ENCODE measurements at regions not wholly inside any gene's neighbourhood (a gene's known extent, or its start where the extent isn't known, plus 50 kb on each side); places are given as distances from the start of the nearest gene placed in this dataset.
"Not testable (repeated sequence)": the region's sequence is repeated elsewhere in the genome, so short reads cannot be mapped to it uniquely, and the experiment has no call there.

- no peak overlapping the region for H3K27ac ChIP-seq (ENCODE audit: insufficient read depth, low read length, poor library complexity, severe bottlenecking)
- no peaks in the 10 kb centered on the region for H3K9me3 ChIP-seq (ENCODE audit: control insufficient read depth, low read length)
- H3K36me3 ChIP-seq (ENCODE audit: control insufficient read depth, insufficient read depth, low read length) = no peaks in the 10 kb centered on the region
- no peaks in the 10 kb centered on the region for H3K4me1 ChIP-seq (ENCODE audit: control insufficient read depth, insufficient read depth, low read length, poor library complexity, severe bottlenecking)
- no peak for DNase-seq
- H3K27me3 ChIP-seq (replicated peaks; ENCODE audit: control insufficient read depth, insufficient read depth, low read length, poor library complexity, severe bottlenecking) = no peaks in the 10 kb centered on the region
- H3K4me3 ChIP-seq (ENCODE audit: insufficient read depth, low read depth, low read length, poor library complexity, severe bottlenecking) = no peak overlapping the region
These were observed 1183.1 kb upstream of the TMEFF2 start for GRCh38 chr2:193377789-193378188.

- Histone ChIP-seq H3K27me3 (replicated peaks; ENCODE audit: control insufficient read depth, insufficient read depth, low read length, poor library complexity, severe bottlenecking) (no peaks in the 10 kb centered on the region), H3K27ac (ENCODE audit: insufficient read depth, low read length, poor library complexity, severe bottlenecking) (no peak overlapping the region), H3K9me3 (ENCODE audit: control insufficient read depth, low read length) (no peaks in the 10 kb centered on the region), H3K36me3 (ENCODE audit: control insufficient read depth, insufficient read depth, low read length) (no peaks in the 10 kb centered on the region), H3K4me1 (ENCODE audit: control insufficient read depth, insufficient read depth, low read length, poor library complexity, severe bottlenecking) (no peaks in the 10 kb centered on the region), H3K4me3 (ENCODE audit: insufficient read depth, low read depth, low read length, poor library complexity, severe bottlenecking) (no peak overlapping the region)
- no peak for DNase-seq
These were observed 1178.4 kb upstream of the TMEFF2 start for GRCh38 chr2:193373120-193373519.

- Histone ChIP-seq H3K27ac (ENCODE audit: insufficient read depth, low read length, poor library complexity, severe bottlenecking) (no peak overlapping the region), H3K36me3 (ENCODE audit: control insufficient read depth, insufficient read depth, low read length) (no peaks in the 10 kb centered on the region), H3K27me3 (replicated peaks; ENCODE audit: control insufficient read depth, insufficient read depth, low read length, poor library complexity, severe bottlenecking) (no peaks in the 10 kb centered on the region), H3K9me3 (ENCODE audit: control insufficient read depth, low read length) (no peaks in the 10 kb centered on the region), H3K4me1 (ENCODE audit: control insufficient read depth, insufficient read depth, low read length, poor library complexity, severe bottlenecking) (no peaks in the 10 kb centered on the region), H3K4me3 (ENCODE audit: insufficient read depth, low read depth, low read length, poor library complexity, severe bottlenecking) (no peak overlapping the region)
- DNase-seq = no peak
These were observed 1176.5 kb upstream of the TMEFF2 start for GRCh38 chr2:193371200-193371599.

- no peak for DNase-seq
- no peaks in the 10 kb centered on the region for H3K9me3 ChIP-seq (ENCODE audit: control insufficient read depth, low read length)
- no peaks in the 10 kb centered on the region for H3K27me3 ChIP-seq (replicated peaks; ENCODE audit: control insufficient read depth, insufficient read depth, low read length, poor library complexity, severe bottlenecking)
- no peak overlapping the region for H3K4me3 ChIP-seq (ENCODE audit: insufficient read depth, low read depth, low read length, poor library complexity, severe bottlenecking)
- no peaks in the 10 kb centered on the region for H3K4me1 ChIP-seq (ENCODE audit: control insufficient read depth, insufficient read depth, low read length, poor library complexity, severe bottlenecking)
- H3K27ac ChIP-seq (ENCODE audit: insufficient read depth, low read length, poor library complexity, severe bottlenecking) = no peak overlapping the region
- no peaks in the 10 kb centered on the region for H3K36me3 ChIP-seq (ENCODE audit: control insufficient read depth, insufficient read depth, low read length)
These were observed 1173.9 kb upstream of the TMEFF2 start for GRCh38 chr2:193368615-193369014.

- Histone ChIP-seq H3K4me3 (ENCODE audit: insufficient read depth, low read depth, low read length, poor library complexity, severe bottlenecking) (no peak overlapping the region), H3K4me1 (ENCODE audit: control insufficient read depth, insufficient read depth, low read length, poor library complexity, severe bottlenecking) (no peaks in the 10 kb centered on the region), H3K9me3 (ENCODE audit: control insufficient read depth, low read length) (no peaks in the 10 kb centered on the region), H3K27me3 (replicated peaks; ENCODE audit: control insufficient read depth, insufficient read depth, low read length, poor library complexity, severe bottlenecking) (no peaks in the 10 kb centered on the region), H3K27ac (ENCODE audit: insufficient read depth, low read length, poor library complexity, severe bottlenecking) (no peak overlapping the region), H3K36me3 (ENCODE audit: control insufficient read depth, insufficient read depth, low read length) (no peaks in the 10 kb centered on the region)
- DNase-seq = no peak
These were observed 1162.8 kb upstream of the TMEFF2 start for GRCh38 chr2:193357508-193357907.

GRCh38 chr2:193352665-193353242, 1158.0 kb upstream of the TMEFF2 start:
- H3K4me1 ChIP-seq (ENCODE audit: control insufficient read depth, insufficient read depth, low read length, poor library complexity, severe bottlenecking); H3K9me3 ChIP-seq (ENCODE audit: control insufficient read depth, low read length); H3K36me3 ChIP-seq (ENCODE audit: control insufficient read depth, insufficient read depth, low read length); H3K4me3 ChIP-seq (ENCODE audit: insufficient read depth, low read depth, low read length, poor library complexity, severe bottlenecking); DNase-seq; H3K27me3 ChIP-seq (replicated peaks; ENCODE audit: control insufficient read depth, insufficient read depth, low read length, poor library complexity, severe bottlenecking); H3K27ac ChIP-seq (ENCODE audit: insufficient read depth, low read length, poor library complexity, severe bottlenecking): not testable (repeated sequence)

GRCh38 chr2:193350509-193350908, 1155.8 kb upstream of the TMEFF2 start:
- DNase-seq = no peak
- no peaks in the 10 kb centered on the region for H3K4me1 ChIP-seq (ENCODE audit: control insufficient read depth, insufficient read depth, low read length, poor library complexity, severe bottlenecking)
- H3K4me3 ChIP-seq (ENCODE audit: insufficient read depth, low read depth, low read length, poor library complexity, severe bottlenecking) = no peak overlapping the region
- no peaks in the 10 kb centered on the region for H3K36me3 ChIP-seq (ENCODE audit: control insufficient read depth, insufficient read depth, low read length)
- no peak overlapping the region for H3K27ac ChIP-seq (ENCODE audit: insufficient read depth, low read length, poor library complexity, severe bottlenecking)
- H3K9me3 ChIP-seq (ENCODE audit: control insufficient read depth, low read length) = no peaks in the 10 kb centered on the region
- H3K27me3 ChIP-seq (replicated peaks; ENCODE audit: control insufficient read depth, insufficient read depth, low read length, poor library complexity, severe bottlenecking) = no peaks in the 10 kb centered on the region

- Histone ChIP-seq H3K9me3 (ENCODE audit: control insufficient read depth, low read length) (no peaks in the 10 kb centered on the region), H3K27ac (ENCODE audit: insufficient read depth, low read length, poor library complexity, severe bottlenecking) (no peak overlapping the region), H3K36me3 (ENCODE audit: control insufficient read depth, insufficient read depth, low read length) (no peaks in the 10 kb centered on the region), H3K4me3 (ENCODE audit: insufficient read depth, low read depth, low read length, poor library complexity, severe bottlenecking) (no peak overlapping the region), H3K27me3 (replicated peaks; ENCODE audit: control insufficient read depth, insufficient read depth, low read length, poor library complexity, severe bottlenecking) (no peaks in the 10 kb centered on the region), H3K4me1 (ENCODE audit: control insufficient read depth, insufficient read depth, low read length, poor library complexity, severe bottlenecking) (no peaks in the 10 kb centered on the region)
- no peak for DNase-seq
These were observed 1154.9 kb upstream of the TMEFF2 start for GRCh38 chr2:193349642-193350041.

- H3K9me3 ChIP-seq (ENCODE audit: control insufficient read depth, low read length) = no peaks in the 10 kb centered on the region
- peak overlapping the region; percentile 49 for H3K4me3 ChIP-seq (ENCODE audit: insufficient read depth, low read depth, low read length, poor library complexity, severe bottlenecking)
- H3K27me3 ChIP-seq (replicated peaks; ENCODE audit: control insufficient read depth, insufficient read depth, low read length, poor library complexity, severe bottlenecking) = no peaks in the 10 kb centered on the region
- no peak for DNase-seq
- no peak overlapping the region for H3K27ac ChIP-seq (ENCODE audit: insufficient read depth, low read length, poor library complexity, severe bottlenecking)
- H3K36me3 ChIP-seq (ENCODE audit: control insufficient read depth, insufficient read depth, low read length) = no peaks in the 10 kb centered on the region
- no peaks in the 10 kb centered on the region for H3K4me1 ChIP-seq (ENCODE audit: control insufficient read depth, insufficient read depth, low read length, poor library complexity, severe bottlenecking)
These were observed 1153.3 kb upstream of the TMEFF2 start for GRCh38 chr2:193348055-193348454.

GRCh38 chr2:193336781-193337180, 1142.0 kb upstream of the TMEFF2 start:
- no peaks in the 10 kb centered on the region for H3K36me3 ChIP-seq (ENCODE audit: control insufficient read depth, insufficient read depth, low read length)
- H3K4me1 ChIP-seq (ENCODE audit: control insufficient read depth, insufficient read depth, low read length, poor library complexity, severe bottlenecking) = no peaks in the 10 kb centered on the region
- H3K4me3 ChIP-seq (ENCODE audit: insufficient read depth, low read depth, low read length, poor library complexity, severe bottlenecking) = no peak overlapping the region
- no peaks in the 10 kb centered on the region for H3K27me3 ChIP-seq (replicated peaks; ENCODE audit: control insufficient read depth, insufficient read depth, low read length, poor library complexity, severe bottlenecking)
- H3K27ac ChIP-seq (ENCODE audit: insufficient read depth, low read length, poor library complexity, severe bottlenecking) = no peak overlapping the region
- no peaks in the 10 kb centered on the region for H3K9me3 ChIP-seq (ENCODE audit: control insufficient read depth, low read length)
- no peak for DNase-seq
